PFSK-1 (cell line): ENCODE measurements at regions not wholly inside any gene's neighbourhood (a gene's known extent, or its start where the extent isn't known, plus 50 kb on each side); places are given as distances from the start of the nearest gene placed in this dataset.

Source experiments
- FOXP2 ChIP-seq: optimal IDR thresholded peaks from 2 replicates; pipeline ENCODE3; 2011; ENCODE audit warnings: borderline replicate concordance, control low read depth, inconsistent platforms; ENCODE audit not compliant: insufficient read depth; ENCODE audit errors: extremely low read length, extremely low read depth
- POLR2AphosphoS5 ChIP-seq: IDR thresholded peaks from 2 replicates; pipeline ENCODE4 v1.6.1; 2012; ENCODE audit warnings: low read depth, mild to moderate bottlenecking, control low read depth, low read length, moderate library complexity
- SIN3A ChIP-seq: IDR thresholded peaks from 2 replicates; pipeline ENCODE4 v1.6.1; 2012; ENCODE audit warnings: mild to moderate bottlenecking, low read length, moderate library complexity, borderline replicate concordance; ENCODE audit not compliant: insufficient read depth
- TAF1 ChIP-seq: IDR thresholded peaks from 2 replicates; pipeline ENCODE4 v1.6.1; 2012; ENCODE audit warnings: low read length, control low read depth, borderline replicate concordance; ENCODE audit not compliant: insufficient read depth
- TF ChIP-seq, protein P1 (sequence below), 2 experiments: IDR thresholded peaks; 2 replicates each; pipeline versions ENCODE4 v1.6.1 to v1.8.0; 2011 to 2012; ENCODE audit warnings: low read depth in 2 of 2, low read length in 2 of 2, control low read depth in 1 of 2, inconsistent platforms in 1 of 2, mild to moderate bottlenecking in 1 of 2, moderate library complexity in 1 of 2; ENCODE audit not compliant: insufficient read depth in 1 of 2

DNA sequence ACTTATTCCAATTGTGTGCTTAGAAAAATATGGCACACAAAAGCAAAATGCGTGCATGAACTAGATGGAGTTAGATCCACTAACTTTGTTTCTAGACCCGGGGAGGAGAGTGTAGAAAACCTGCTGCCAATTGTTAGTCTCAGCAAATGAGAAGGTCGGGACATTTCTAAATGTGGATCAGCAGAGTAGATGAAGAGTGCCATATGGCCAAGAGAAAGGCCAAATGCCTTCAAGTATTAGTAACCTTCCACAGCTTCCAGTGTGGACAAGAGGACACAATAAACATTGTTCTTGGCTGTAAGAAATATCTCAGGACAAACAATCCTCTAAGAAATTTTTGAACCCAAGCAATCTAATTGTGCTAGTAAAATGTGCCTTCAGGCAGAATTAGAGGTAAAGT, 690.3 kb downstream of the REEP3 start:
- TF ChIP-seq SIN3A (no peak), TAF1 (no peak), FOXP2 (no peak), POLR2AphosphoS5 (no peak)
- TF ChIP-seq, protein P1, sequence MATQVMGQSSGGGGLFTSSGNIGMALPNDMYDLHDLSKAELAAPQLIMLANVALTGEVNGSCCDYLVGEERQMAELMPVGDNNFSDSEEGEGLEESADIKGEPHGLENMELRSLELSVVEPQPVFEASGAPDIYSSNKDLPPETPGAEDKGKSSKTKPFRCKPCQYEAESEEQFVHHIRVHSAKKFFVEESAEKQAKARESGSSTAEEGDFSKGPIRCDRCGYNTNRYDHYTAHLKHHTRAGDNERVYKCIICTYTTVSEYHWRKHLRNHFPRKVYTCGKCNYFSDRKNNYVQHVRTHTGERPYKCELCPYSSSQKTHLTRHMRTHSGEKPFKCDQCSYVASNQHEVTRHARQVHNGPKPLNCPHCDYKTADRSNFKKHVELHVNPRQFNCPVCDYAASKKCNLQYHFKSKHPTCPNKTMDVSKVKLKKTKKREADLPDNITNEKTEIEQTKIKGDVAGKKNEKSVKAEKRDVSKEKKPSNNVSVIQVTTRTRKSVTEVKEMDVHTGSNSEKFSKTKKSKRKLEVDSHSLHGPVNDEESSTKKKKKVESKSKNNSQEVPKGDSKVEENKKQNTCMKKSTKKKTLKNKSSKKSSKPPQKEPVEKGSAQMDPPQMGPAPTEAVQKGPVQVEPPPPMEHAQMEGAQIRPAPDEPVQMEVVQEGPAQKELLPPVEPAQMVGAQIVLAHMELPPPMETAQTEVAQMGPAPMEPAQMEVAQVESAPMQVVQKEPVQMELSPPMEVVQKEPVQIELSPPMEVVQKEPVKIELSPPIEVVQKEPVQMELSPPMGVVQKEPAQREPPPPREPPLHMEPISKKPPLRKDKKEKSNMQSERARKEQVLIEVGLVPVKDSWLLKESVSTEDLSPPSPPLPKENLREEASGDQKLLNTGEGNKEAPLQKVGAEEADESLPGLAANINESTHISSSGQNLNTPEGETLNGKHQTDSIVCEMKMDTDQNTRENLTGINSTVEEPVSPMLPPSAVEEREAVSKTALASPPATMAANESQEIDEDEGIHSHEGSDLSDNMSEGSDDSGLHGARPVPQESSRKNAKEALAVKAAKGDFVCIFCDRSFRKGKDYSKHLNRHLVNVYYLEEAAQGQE (IDR thresholded peaks at IDR 0.05; ENCODE audit: insufficient read depth in 1 of 2, low read depth in 2 of 2, low read length in 2 of 2): no peak

DNA sequence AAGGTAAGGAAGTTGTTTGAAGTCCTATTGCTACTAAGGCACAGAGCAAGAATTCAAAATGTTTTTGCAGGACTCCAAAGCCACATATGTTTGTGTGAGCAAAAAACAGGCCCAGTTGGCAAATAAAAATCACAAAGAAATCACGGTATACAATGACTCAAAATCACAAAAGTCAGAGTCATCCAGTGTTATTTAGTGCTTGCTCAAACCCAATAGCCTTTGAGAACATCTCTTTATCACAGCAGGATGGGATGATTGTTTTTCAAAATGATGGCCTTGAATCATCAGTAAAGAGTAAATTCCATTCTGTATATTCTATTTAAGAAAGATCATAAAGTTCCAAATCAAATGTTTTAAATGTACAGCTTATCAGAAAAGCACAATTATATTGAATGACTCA, 693.9 kb downstream of the REEP3 start:
- TF ChIP-seq TAF1 (no peak), POLR2AphosphoS5 (no peak), SIN3A (no peak), FOXP2 (no peak)
- TF ChIP-seq, protein P1 (IDR thresholded peaks at IDR 0.05; ENCODE audit: insufficient read depth in 1 of 2, low read depth in 2 of 2, low read length in 2 of 2): no peak

DNA sequence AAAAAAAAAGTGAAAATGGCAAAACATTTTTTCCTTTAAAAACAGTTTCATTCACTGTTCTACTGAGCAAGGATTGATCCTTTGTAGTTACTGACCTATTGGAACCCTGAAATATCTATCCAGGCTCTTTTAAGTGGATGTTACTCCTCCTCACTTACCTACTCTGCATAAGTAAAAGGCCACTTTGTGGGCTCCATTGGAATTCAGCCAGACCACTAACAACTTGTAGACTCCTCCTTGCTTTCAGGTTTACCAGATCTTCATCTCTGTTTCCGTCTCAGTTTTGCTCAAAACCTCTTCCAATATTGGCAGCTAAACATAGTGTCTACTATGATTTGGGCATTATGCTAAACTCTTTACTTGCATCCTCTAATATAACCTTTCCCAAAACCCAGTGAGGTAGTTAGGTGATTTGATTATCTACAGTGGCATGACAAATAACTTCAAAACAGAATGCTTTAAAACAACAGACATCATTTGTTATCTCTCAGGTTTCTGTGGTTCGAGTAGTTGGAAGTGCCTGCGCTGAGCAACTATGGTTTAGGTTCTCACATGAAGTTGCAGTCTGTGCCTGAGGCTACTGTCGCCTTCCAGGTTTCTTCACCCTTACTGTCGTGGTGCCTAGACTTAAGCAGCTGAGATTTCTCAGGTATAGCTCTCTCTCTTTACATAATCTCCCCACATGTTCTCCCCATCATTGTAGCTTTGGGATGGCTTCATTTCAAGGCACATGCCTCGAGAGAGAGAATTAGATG, 698.2 kb downstream of the REEP3 start:
- TF ChIP-seq, protein P1 (IDR thresholded peaks at IDR 0.05; ENCODE audit: insufficient read depth in 1 of 2, low read depth in 2 of 2, low read length in 2 of 2): no peak
- TF ChIP-seq POLR2AphosphoS5: no peak

DNA sequence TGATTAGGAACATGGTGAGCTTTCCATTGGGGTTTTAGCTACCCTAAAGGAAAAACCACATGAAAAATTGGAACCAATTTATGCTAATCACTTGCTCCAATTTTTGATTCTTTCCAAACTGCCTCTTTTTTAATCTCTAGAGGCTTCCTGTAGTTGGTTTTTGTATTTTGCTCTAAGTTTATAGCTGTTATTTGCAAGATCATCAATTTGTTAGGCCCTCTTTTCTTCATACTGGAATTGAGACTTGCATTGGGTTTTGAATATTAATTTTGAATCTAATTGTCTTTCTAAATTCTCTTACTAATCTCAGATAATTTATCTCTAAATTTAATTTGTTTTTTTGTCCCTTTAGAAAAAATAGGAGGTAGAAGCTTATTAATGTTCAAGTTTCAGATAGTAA, 713.3 kb downstream of the REEP3 start:
- TF ChIP-seq POLR2AphosphoS5 (no peak), TAF1 (no peak), SIN3A (no peak)
- TF ChIP-seq, protein P1 (IDR thresholded peaks at IDR 0.05; ENCODE audit: insufficient read depth in 1 of 2, low read depth in 2 of 2, low read length in 2 of 2): no peak

DNA sequence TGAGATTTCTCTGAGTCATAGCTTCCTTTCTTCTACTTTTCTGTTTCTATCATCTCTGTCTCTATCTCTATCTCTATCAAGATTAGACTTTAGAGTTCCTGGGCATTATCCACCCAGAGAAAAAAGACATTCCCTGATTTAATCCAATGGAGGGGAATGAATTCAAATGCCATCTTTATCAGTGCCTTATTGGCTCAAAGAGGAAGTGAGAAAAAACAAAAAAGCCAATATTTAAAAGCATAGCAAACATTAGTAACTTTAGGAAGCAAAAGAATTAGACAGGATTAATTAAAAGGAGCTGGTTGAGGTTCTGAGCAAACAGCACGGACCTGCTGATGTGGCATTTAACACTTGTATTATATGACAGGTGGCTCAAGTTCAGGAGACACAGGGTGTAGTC, 736.5 kb downstream of the REEP3 start:
- TF ChIP-seq TAF1: no peak
- no peak for TF ChIP-seq FOXP2
- no peak for TF ChIP-seq SIN3A
- no peak for TF ChIP-seq POLR2AphosphoS5
- TF ChIP-seq, protein P1 (IDR thresholded peaks at IDR 0.05; ENCODE audit: insufficient read depth in 1 of 2, low read depth in 2 of 2, low read length in 2 of 2): no peak
